Endodermal cell (in vitro differentiated cells): ENCODE measurements at regions not wholly inside any gene's neighbourhood (a gene's known extent, or its start where the extent isn't known, plus 50 kb on each side); places are given as distances from the start of the nearest gene placed in this dataset.

ENCODE experiments used
- DNase-seq: peaks from one replicate; pipeline ENCODE4 v3.0.0-alpha.2; 2017
- H3K27ac ChIP-seq: 2 replicates; pipeline ENCODE4 v1.5.1; 2013; ENCODE audit warnings: mild to moderate bottlenecking, low read depth, low read length, moderate library complexity
- H3K27me3 ChIP-seq: 2 replicates; pipeline ENCODE4 v1.6.1; 2013; ENCODE audit warnings: mild to moderate bottlenecking, low read length, moderate library complexity; ENCODE audit not compliant: insufficient read depth, control insufficient read depth, poor library complexity, severe bottlenecking
- H3K36me3 ChIP-seq: 2 replicates; pipeline ENCODE4 v1.7.0; 2013; ENCODE audit warnings: mild to moderate bottlenecking, low read length, moderate library complexity; ENCODE audit not compliant: control insufficient read depth, insufficient read depth
- H3K4me1 ChIP-seq: one replicate; pipeline ENCODE4 v1.7.0; 2013; ENCODE audit warnings: low read length; ENCODE audit not compliant: control insufficient read depth, insufficient read depth
- H3K4me3 ChIP-seq: 2 replicates; pipeline ENCODE4 v1.5.1; 2013; ENCODE audit warnings: mild to moderate bottlenecking, low read length, moderate library complexity
- H3K9ac ChIP-seq: 2 replicates; pipeline ENCODE4 v1.6.1; 2013; ENCODE audit warnings: mild to moderate bottlenecking, low read length, moderate library complexity; ENCODE audit not compliant: poor library complexity, severe bottlenecking; ENCODE audit errors: extremely low read depth
- H3K9me3 ChIP-seq: 2 replicates; pipeline ENCODE4 v1.6.1; 2013; ENCODE audit warnings: mild to moderate bottlenecking, low read length, moderate library complexity; ENCODE audit not compliant: control insufficient read depth
- H3K27ac Mint-ChIP-seq: 2 replicates; pipeline ENCODE4 v1.8.0; 2020; ENCODE audit warnings: mixed read lengths
- H3K27me3 Mint-ChIP-seq: 2 replicates; pipeline ENCODE4 v1.8.0; 2021; ENCODE audit warnings: mild to moderate bottlenecking, mixed read lengths; ENCODE audit not compliant: insufficient read depth
- H3K36me3 Mint-ChIP-seq: 2 replicates; pipeline ENCODE4 v1.8.0; 2020; ENCODE audit warnings: low read depth, mixed read lengths
- H3K4me1 Mint-ChIP-seq: 2 replicates; pipeline ENCODE4 v1.8.0; 2020; ENCODE audit warnings: mixed read lengths
- H3K4me3 Mint-ChIP-seq: 2 replicates; pipeline ENCODE4 v1.8.0; 2020; ENCODE audit warnings: mild to moderate bottlenecking, moderate library complexity, mixed read lengths
- H3K9me3 Mint-ChIP-seq: 2 replicates; pipeline ENCODE4 v1.8.0; 2020; ENCODE audit warnings: mild to moderate bottlenecking, mixed read lengths
- CTCF ChIP-seq: fragments of 200-600 bp; sonication (generic); conservative IDR thresholded peaks from 2 replicates; pipeline ENCODE4 v1.5.0; 2021; ENCODE audit warnings: antibody characterized with exemption, mild to moderate bottlenecking
- WGBS, 2 experiments: methylation state at CpG; one replicate each; pipeline versions ENCODE4 v1.1.5 to v1.1.7; 2013; ENCODE audit warnings: missing lambda C conversion rate in 2 of 2, mixed read lengths in 1 of 2; ENCODE audit not compliant: insufficient coverage in 1 of 2, insufficient read length in 1 of 2; 5-methylcytosine and 5-hydroxymethylcytosine counted together

GRCh38 chr10:33428682-33429081 lies 94.2 kb upstream of the NRP1 start:
- H3K36me3 Mint-ChIP-seq, result no peaks in the 10 kb centered on the region
- no peak overlapping the region for H3K9ac ChIP-seq
- no peak for TF ChIP-seq CTCF
- no peak overlapping the region for H3K4me3 Mint-ChIP-seq
- H3K9me3 Mint-ChIP-seq, result no peaks in the 10 kb centered on the region
- H3K4me1 ChIP-seq, result no peaks in the 10 kb centered on the region
- H3K27ac ChIP-seq, result no peak overlapping the region
- no peak overlapping the region for H3K4me3 ChIP-seq
- H3K36me3 ChIP-seq, result no peaks in the 10 kb centered on the region
- no peak overlapping the region for H3K27ac Mint-ChIP-seq
- no peak for DNase-seq
- 91 to 92% methylated on average over 4 of the region's 4 CpGs for WGBS, 2 experiments
- no peaks in the 10 kb centered on the region for H3K4me1 Mint-ChIP-seq
- H3K9me3 ChIP-seq, result no peaks in the 10 kb centered on the region
- no peaks in the 10 kb centered on the region for H3K27me3 Mint-ChIP-seq
- H3K27me3 ChIP-seq, result no peaks in the 10 kb centered on the region

- TF ChIP-seq CTCF, result no peak
- Mint-ChIP-seq H3K27me3 (no peaks in the 10 kb centered on the region), H3K36me3 (no peaks in the 10 kb centered on the region), H3K9me3 (no peaks in the 10 kb centered on the region), H3K4me1 (no peaks in the 10 kb centered on the region), H3K27ac (no peak overlapping the region), H3K4me3 (no peak overlapping the region)
- no peaks in the 10 kb centered on the region for H3K27me3 ChIP-seq
- H3K4me3 ChIP-seq, result no peak overlapping the region
- H3K36me3 ChIP-seq, result no peaks in the 10 kb centered on the region
- H3K9ac ChIP-seq, result no peak overlapping the region
- H3K4me1 ChIP-seq, result no peaks in the 10 kb centered on the region
- no peak overlapping the region for H3K27ac ChIP-seq
- no peaks in the 10 kb centered on the region for H3K9me3 ChIP-seq
- DNase-seq, result no peak
- WGBS, 2 experiments, result 92 to 98% methylated on average over 4 to 5 of the region's 5 CpGs
Measured at GRCh38 chr10:33423154-33423529, 88.7 kb upstream of the NRP1 start.

- no peak overlapping the region for H3K4me3 Mint-ChIP-seq
- no peaks in the 10 kb centered on the region for H3K9me3 ChIP-seq
- no peaks in the 10 kb centered on the region for H3K4me1 ChIP-seq
- no peak for DNase-seq
- H3K9ac ChIP-seq, result no peak overlapping the region
- no peak for TF ChIP-seq CTCF
- no peaks in the 10 kb centered on the region for H3K27me3 ChIP-seq
- no peak overlapping the region for H3K27ac Mint-ChIP-seq
- H3K4me3 ChIP-seq, result no peak overlapping the region
- H3K4me1 Mint-ChIP-seq, result no peaks in the 10 kb centered on the region
- no peaks in the 10 kb centered on the region for H3K36me3 Mint-ChIP-seq
- 79 to 92% methylated on average over 2 to 9 of the region's 10 CpGs for WGBS, 2 experiments
- no peaks in the 10 kb centered on the region for H3K27me3 Mint-ChIP-seq
- H3K9me3 Mint-ChIP-seq, result no peaks in the 10 kb centered on the region
- no peaks in the 10 kb centered on the region for H3K36me3 ChIP-seq
- peak overlapping the region; percentile 8 for H3K27ac ChIP-seq
Measured at GRCh38 chr10:33422471-33423153, 88.1 kb upstream of the NRP1 start.
